ENCODE measurements at regions not wholly inside any gene's neighbourhood (a gene's known extent, or its start where the extent isn't known, plus 50 kb on each side); places are given as distances from the start of the nearest gene placed in this dataset.

- TF ChIP-seq POLR2AphosphoS5 (IDR thresholded peaks at IDR 0.05) (no peak), CTCF (IDR thresholded peaks at IDR 0.05) (no peak), POLR2A (IDR thresholded peaks at IDR 0.05) (no peak), EP300 (IDR thresholded peaks at IDR 0.05) (no peak)
These were observed 90.0 kb downstream of the PLCE1 start for GRCh38 chr10:94083662-94084265.
